Right lobe of liver (tissue), 6 donors: ENCODE measurements at regions not wholly inside any gene's neighbourhood (a gene's known extent, or its start where the extent isn't known, plus 50 kb on each side); places are given as distances from the start of the nearest gene placed in this dataset.

Experiments used
- ATAC-seq, 4 donors: fragments of 200-7000 bp; cut with Tn5 transposase; one replicate each; pipeline ENCODE4 v1.9.1; 2020; ENCODE audit warnings: mild to moderate bottlenecking in 4 of 4, moderate library complexity in 4 of 4
- DNase-seq, 3 donors: peaks; one replicate each; pipeline ENCODE4 v3.0.0-alpha.2; 2020
- H3K27ac ChIP-seq, 3 donors: fragments of 200-600 bp; one replicate each; pipeline ENCODE4 v1.8.0; 2022
- H3K27me3 ChIP-seq, 2 donors: fragments of 200-600 bp; one replicate each; pipeline ENCODE4 v1.8.0; 2022
- H3K36me3 ChIP-seq, 4 donors: fragments of 200-600 bp; sonication (generic) in 1 of 4; one replicate each; pipeline versions ENCODE4 v1.5.1 to v1.8.0; 2017 to 2022; ENCODE audit warnings: control low read depth in 1 of 4
- H3K4me1 ChIP-seq, 4 donors: fragments of 200-600 bp; sonication (generic) in 1 of 4; one replicate each; pipeline versions ENCODE4 v1.5.1 to v1.8.0; 2017 to 2022; ENCODE audit warnings: control low read depth in 1 of 4
- H3K4me3 ChIP-seq, 3 donors: fragments of 200-600 bp; one replicate each; pipeline ENCODE4 v1.8.0; 2022
- H3K9me3 ChIP-seq, 4 donors: fragments of 200-600 bp; sonication (generic) in 1 of 4; one replicate each; pipeline versions ENCODE4 v1.5.1 to v1.8.0; 2017 to 2022; ENCODE audit warnings: control low read depth in 1 of 4
- POLR2A ChIP-seq: fragments of 450-650 bp; IDR thresholded peaks from one replicate; pipeline ENCODE4 v1.6.1; 2017; ENCODE audit warnings: antibody characterized with exemption, mild to moderate bottlenecking
- WGBS: methylation state at CpG from one replicate; pipeline ENCODE4 v1.1.6; 2018; ENCODE audit warnings: low coverage, low lambda C conversion rate; ENCODE audit not compliant: insufficient coverage; ENCODE audit errors: missing lambda C conversion rate; 5-methylcytosine and 5-hydroxymethylcytosine counted together
- intact Hi-C, 2 donors: fragments of 100-400 bp; cut with DNase I; formaldehyde crosslinking; loops; one replicate each; pipeline versions ENCODE4 v1.11.2 to v1.14.1; 2022
- TF ChIP-seq, protein P1 (sequence below), 4 donors: fragments of 200-600 bp in 3 of 4; fragments of 450-650 bp in 1 of 4; IDR thresholded peaks; one replicate each; pipeline versions ENCODE4 v1.5.1 to v1.8.0; 2016 to 2022; ENCODE audit warnings: antibody characterized with exemption in 4 of 4, mild to moderate bottlenecking in 2 of 4
- donor health status: DM: no; HTN: yes; CAD: no.
- donor health status: DM: no; HTN: no; CAD: no.
- donor health status: DM: no; HTN: no; CAD: no.
- donor health status: DM: no; HTN: yes; CAD: no.
- donor health status: DM: no; HTN: yes; CAD: no.

DNA sequence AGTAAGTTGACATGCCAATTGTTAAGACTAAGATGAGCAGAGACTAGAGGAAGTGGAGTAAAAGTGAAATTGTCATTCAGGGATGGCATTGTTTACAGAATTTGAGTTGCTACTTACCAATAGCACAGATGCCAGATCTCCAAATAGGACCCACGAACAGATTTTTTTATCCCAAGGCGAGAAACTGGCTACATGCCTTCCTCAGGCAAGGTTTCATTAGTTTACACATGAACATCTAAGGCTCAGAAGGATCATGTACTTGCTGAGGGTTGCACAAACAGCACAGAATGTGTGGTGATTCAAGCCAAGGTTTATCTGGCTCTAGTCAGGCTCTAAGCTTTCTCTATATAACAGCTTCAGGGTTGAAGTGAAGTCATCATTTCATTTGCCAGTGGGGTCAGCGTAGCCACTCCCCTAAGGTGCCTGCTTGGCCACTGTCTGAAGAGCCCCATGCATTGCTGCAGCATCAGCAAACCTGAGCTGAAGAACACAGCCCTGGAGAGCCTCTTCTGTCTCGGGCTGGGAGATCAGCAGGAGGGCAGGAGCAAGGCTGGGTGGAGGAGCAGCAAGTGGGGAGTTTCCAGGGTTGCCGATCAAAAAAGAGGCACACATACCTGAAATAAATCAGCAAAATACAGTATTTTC lies 193.0 kb upstream of the LCORL start:
- intact Hi-C loops: no loop called here
- no peak for TF ChIP-seq POLR2A
- TF ChIP-seq, protein P1, sequence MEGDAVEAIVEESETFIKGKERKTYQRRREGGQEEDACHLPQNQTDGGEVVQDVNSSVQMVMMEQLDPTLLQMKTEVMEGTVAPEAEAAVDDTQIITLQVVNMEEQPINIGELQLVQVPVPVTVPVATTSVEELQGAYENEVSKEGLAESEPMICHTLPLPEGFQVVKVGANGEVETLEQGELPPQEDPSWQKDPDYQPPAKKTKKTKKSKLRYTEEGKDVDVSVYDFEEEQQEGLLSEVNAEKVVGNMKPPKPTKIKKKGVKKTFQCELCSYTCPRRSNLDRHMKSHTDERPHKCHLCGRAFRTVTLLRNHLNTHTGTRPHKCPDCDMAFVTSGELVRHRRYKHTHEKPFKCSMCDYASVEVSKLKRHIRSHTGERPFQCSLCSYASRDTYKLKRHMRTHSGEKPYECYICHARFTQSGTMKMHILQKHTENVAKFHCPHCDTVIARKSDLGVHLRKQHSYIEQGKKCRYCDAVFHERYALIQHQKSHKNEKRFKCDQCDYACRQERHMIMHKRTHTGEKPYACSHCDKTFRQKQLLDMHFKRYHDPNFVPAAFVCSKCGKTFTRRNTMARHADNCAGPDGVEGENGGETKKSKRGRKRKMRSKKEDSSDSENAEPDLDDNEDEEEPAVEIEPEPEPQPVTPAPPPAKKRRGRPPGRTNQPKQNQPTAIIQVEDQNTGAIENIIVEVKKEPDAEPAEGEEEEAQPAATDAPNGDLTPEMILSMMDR (IDR thresholded peaks at IDR 0.05): no peak
- Histone ChIP-seq H3K4me3 (no peak overlapping the region), H3K27me3 (no peaks in the 10 kb centered on the region), H3K9me3 (no peaks in the 10 kb centered on the region), H3K4me1 (no peaks in the 10 kb centered on the region), H3K36me3 (no peaks in the 10 kb centered on the region), H3K27ac (no peak overlapping the region)
- DNase-seq (no peak), ATAC-seq (no peak)
- 40% methylated on average over 5 of the region's 5 CpGs for WGBS

DNA sequence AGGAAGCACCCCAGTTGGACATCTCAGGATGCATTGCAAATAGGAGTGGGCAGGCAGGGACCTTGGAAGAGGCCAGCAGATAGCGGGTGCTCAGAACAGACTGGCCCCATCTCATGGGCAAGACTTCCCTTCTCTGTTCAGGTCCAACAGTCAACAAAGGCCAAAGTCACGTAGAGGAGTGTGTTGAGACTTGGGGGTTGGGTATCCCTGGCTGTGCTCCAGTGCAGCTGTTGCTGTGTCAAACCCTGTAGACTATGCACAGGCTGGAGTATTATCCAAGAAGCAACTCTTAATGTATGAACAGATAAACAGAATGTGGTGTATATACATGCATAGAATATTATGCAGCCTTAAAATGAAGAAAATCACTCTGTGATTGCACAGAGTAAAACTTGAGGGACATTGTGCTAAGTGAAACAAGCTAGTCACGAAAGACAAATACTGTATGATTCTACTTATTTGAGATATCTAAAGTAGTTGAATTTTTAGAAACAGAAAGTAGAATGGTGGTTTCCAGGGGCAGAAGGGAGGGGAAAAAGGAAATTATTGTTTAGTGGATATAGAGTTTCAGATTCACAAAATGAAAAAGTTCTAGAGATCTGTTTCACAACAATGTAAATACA lies 192.1 kb upstream of the LCORL start:
- no peak for TF ChIP-seq POLR2A
- TF ChIP-seq, protein P1 (IDR thresholded peaks at IDR 0.05): no peak
- intact Hi-C loops: no loop called here
- ATAC-seq: no peak
- Histone ChIP-seq H3K27me3 (no peaks in the 10 kb centered on the region), H3K36me3 (no peaks in the 10 kb centered on the region), H3K4me1 (no peaks in the 10 kb centered on the region), H3K4me3 (no peak overlapping the region), H3K27ac (no peak overlapping the region), H3K9me3 (no peaks in the 10 kb centered on the region)
- no peak for DNase-seq
- WGBS: 23% methylated on average over 2 of the region's 3 CpGs

DNA sequence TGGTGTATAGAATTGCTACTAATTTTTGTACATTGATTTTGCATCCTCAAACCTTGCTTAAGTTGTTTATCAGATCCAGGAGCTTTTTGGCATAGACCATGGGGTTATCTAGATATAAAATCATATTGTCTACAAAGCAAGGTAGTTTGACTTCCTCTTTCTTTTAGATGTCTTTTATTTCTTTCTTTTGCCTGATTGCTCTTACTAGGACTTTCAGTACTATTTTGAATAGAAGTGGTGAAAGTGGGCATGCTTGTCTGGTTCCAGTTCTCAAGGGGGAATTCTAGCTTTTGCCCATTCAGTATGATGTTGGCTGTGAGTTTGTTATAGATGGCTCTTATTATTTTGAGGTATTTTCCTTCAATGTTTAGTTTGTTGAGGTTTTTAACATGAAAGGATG lies 187.9 kb upstream of the LCORL start:
- H3K27ac ChIP-seq: no peak overlapping the region
- no peaks in the 10 kb centered on the region for H3K9me3 ChIP-seq
- ATAC-seq (no peak), DNase-seq (no peak)
- no peaks in the 10 kb centered on the region for H3K36me3 ChIP-seq
- H3K4me1 ChIP-seq: no peaks in the 10 kb centered on the region
- H3K4me3 ChIP-seq: no peak overlapping the region
- TF ChIP-seq POLR2A: no peak
- TF ChIP-seq, protein P1 (IDR thresholded peaks at IDR 0.05): no peak
- intact Hi-C loops: no loop called here
- H3K27me3 ChIP-seq: no peaks in the 10 kb centered on the region

DNA sequence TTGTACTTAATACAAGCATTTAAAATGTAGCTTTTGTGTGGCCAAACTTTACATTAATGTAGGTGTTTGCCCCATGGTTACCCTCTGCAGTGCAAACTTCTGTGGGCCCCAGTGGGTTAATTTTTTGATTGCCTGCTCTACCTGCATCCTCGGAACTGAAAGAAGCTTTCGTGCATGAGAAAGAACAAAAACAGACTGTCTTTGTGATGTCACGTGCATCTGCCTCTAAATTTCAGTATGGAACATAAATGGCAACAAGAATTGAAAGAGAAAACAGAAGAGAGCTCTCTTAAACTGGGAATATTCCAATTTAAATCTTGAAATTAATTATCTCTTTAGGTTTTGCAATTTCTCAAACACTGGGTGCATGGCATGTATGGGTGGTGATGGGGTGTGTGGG lies 182.4 kb upstream of the LCORL start:
- H3K27me3 ChIP-seq: no peaks in the 10 kb centered on the region
- no peaks in the 10 kb centered on the region for H3K36me3 ChIP-seq
- TF ChIP-seq, protein P1 (IDR thresholded peaks at IDR 0.05): no peak
- no peak for TF ChIP-seq POLR2A
- DNase-seq (no peak), ATAC-seq (no peak)
- 38% methylated on average over 3 of the region's 3 CpGs for WGBS
- H3K4me3 ChIP-seq: no peak overlapping the region
- intact Hi-C loops: no loop called here
- H3K4me1 ChIP-seq: no peaks in the 10 kb centered on the region
- no peak overlapping the region for H3K27ac ChIP-seq
- H3K9me3 ChIP-seq: no peaks in the 10 kb centered on the region
